HUES6 (cell line): ENCODE measurements at regions not wholly inside any gene's neighbourhood (a gene's known extent, or its start where the extent isn't known, plus 50 kb on each side); places are given as distances from the start of the nearest gene placed in this dataset.

ENCODE experiments used
- H3K27ac ChIP-seq: 2 replicates; pipeline ENCODE4 v1.7.0; 2013; ENCODE audit warnings: low read depth, mild to moderate bottlenecking, low read length, inconsistent platforms
- H3K27me3 ChIP-seq: 2 replicates; pipeline ENCODE4 v1.6.1; 2013; ENCODE audit warnings: low read length; ENCODE audit not compliant: control insufficient read depth, insufficient read depth
- H3K36me3 ChIP-seq: 2 replicates; pipeline ENCODE4 v1.6.1; 2013; ENCODE audit warnings: low read length; ENCODE audit not compliant: control insufficient read depth, insufficient read depth
- H3K4me1 ChIP-seq: 2 replicates; pipeline ENCODE4 v1.6.1; 2013; ENCODE audit warnings: low read length; ENCODE audit not compliant: control insufficient read depth, insufficient read depth
- H3K4me3 ChIP-seq: 2 replicates; pipeline ENCODE4 v1.5.1; 2013; ENCODE audit warnings: low read depth, low read length
- H3K9ac ChIP-seq: one replicate; pipeline ENCODE4 v1.6.1; 2013; ENCODE audit warnings: mild to moderate bottlenecking, low read length
- H3K9me3 ChIP-seq: 2 replicates; pipeline ENCODE4 v1.6.1; 2013; ENCODE audit warnings: low read depth, low read length; ENCODE audit not compliant: control insufficient read depth, insufficient read depth

DNA sequence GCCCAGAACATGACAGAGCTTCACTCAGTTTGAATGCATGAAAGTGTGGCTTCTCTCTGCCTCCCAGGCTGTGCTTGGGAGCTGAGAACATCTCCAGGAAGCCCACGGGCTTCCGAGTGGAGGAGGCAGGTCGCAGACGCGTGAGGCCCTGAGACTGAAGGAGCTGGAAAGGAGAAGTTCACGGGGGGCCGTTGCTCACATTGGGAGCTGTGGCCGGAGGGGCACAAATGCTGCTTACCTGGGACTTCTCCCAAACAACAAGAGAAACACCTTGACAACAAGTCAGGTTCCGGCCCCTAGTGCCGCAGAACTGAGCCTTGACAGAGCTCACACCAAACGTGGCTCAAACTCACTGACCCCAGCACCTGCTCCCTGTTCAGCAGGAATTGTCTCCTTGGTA is 207.0 kb downstream of the BRD1 start:
- no peaks in the 10 kb centered on the region; the same call in 1 of the 2 replicates for H3K27me3 ChIP-seq
- no peak overlapping the region for H3K9ac ChIP-seq
- no peak overlapping the region for H3K27ac ChIP-seq
- no peaks in the 10 kb centered on the region for H3K36me3 ChIP-seq
- H3K9me3 ChIP-seq, result no peaks in the 10 kb centered on the region
- H3K4me3 ChIP-seq, result no peak overlapping the region
- no peaks in the 10 kb centered on the region for H3K4me1 ChIP-seq

GRCh38 chr22:49620003-49620556 is 207.6 kb downstream of the BRD1 start:
- no peak overlapping the region for H3K4me3 ChIP-seq
- H3K9me3 ChIP-seq, result 0 out of 2 replicates have a peak, but pooled peaks cover 4% of the 10 kb centered on the region
- H3K27me3 ChIP-seq, result no peaks in the 10 kb centered on the region; the same call in 1 of the 2 replicates
- H3K27ac ChIP-seq, result no peak overlapping the region
- H3K36me3 ChIP-seq, result no peaks in the 10 kb centered on the region
- no peaks in the 10 kb centered on the region for H3K4me1 ChIP-seq
- H3K9ac ChIP-seq, result no peak overlapping the region

GRCh38 chr22:49619301-49619700 is 208.4 kb downstream of the BRD1 start:
- Histone ChIP-seq H3K4me3 (no peak overlapping the region), H3K27ac (no peak overlapping the region), H3K27me3 (no peaks in the 10 kb centered on the region; the same call in 1 of the 2 replicates), H3K4me1 (no peaks in the 10 kb centered on the region), H3K9me3 (0 out of 2 replicates have a peak, but pooled peaks cover 4% of the 10 kb centered on the region), H3K9ac (no peak overlapping the region), H3K36me3 (no peaks in the 10 kb centered on the region)

DNA sequence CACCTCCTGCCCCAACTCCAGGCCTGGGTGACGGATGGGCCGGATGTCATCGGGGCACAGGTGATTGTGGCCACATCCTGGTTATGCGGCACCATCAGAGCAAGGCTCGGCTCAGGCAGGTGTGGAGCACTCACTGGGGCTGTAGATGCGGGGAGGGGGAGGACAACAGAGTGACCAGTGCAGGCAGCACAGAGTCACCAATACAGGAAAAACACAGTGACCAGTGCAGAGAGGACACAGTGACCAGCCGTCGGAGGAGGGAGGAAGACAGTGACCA is 209.1 kb downstream of the BRD1 start:
- Histone ChIP-seq H3K4me1 (no peaks in the 10 kb centered on the region), H3K9me3 (0 out of 2 replicates have a peak, but pooled peaks cover 4% of the 10 kb centered on the region), H3K36me3 (no peaks in the 10 kb centered on the region), H3K27me3 (no peaks in the 10 kb centered on the region; the same call in 1 of the 2 replicates), H3K4me3 (no peak overlapping the region), H3K27ac (no peak overlapping the region), H3K9ac (no peak overlapping the region)

- no peaks in the 10 kb centered on the region; the same call in 1 of the 2 replicates for H3K27me3 ChIP-seq
- H3K4me1 ChIP-seq, result no peaks in the 10 kb centered on the region
- H3K36me3 ChIP-seq, result no peaks in the 10 kb centered on the region
- no peak overlapping the region for H3K9ac ChIP-seq
- 0 out of 2 replicates have a peak, but pooled peaks cover 4% of the 10 kb centered on the region for H3K9me3 ChIP-seq
- H3K27ac ChIP-seq, result no peak overlapping the region
- no peak overlapping the region for H3K4me3 ChIP-seq
Observed at GRCh38 chr22:49617866-49618676, 209.6 kb downstream of the BRD1 start.

- Histone ChIP-seq H3K27ac (no peak overlapping the region), H3K27me3 (no peaks in the 10 kb centered on the region; the same call in 1 of the 2 replicates), H3K9me3 (0 out of 2 replicates have a peak, but pooled peaks cover 4% of the 10 kb centered on the region), H3K4me3 (no peak overlapping the region), H3K36me3 (no peaks in the 10 kb centered on the region), H3K4me1 (no peaks in the 10 kb centered on the region), H3K9ac (no peak overlapping the region)
Observed at GRCh38 chr22:49617264-49617663, 210.4 kb downstream of the BRD1 start.

DNA sequence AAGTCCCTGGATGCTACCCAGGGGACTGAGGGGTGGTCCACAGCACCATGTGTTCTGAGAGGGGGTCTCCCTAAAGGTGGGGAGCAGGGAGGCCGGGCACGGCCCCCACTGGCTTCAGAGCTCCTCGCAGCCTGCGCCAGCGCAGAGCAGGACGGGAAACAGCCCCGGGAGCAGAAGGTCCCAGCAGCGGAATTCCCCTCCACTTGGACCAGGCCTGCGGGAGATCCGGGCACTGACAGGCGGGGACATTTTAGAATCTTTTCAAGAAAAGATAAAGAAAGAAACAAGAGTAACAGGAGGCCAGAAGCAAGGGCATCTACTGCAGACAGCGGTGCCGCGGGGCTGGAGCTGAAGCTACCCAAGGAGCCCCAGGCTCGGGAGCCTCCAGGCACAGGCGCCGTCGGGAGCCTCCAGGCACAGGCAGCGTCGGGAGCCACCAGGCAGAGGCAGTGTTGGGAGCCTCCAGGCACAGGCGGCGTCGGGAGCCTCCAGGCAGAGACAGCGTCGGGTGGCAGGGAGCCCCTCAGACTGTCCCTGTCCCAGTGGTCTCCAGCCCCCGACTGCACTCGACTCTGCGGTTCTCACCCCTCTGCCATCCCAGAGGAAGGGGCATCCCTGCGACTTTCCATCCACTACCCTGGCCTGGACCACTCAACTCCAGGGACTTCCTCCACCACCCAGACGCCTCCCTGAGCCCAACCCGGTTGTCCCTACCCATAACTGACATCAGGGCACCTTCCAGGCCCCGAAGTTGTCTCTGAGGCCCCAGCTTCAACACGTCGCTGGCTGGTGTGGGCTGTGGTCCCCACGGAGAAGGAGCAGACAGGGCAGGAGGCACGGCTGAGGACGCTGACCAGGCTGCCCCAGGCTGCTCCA is 211.1 kb downstream of the BRD1 start:
- Histone ChIP-seq H3K4me3 (no peak overlapping the region), H3K9me3 (0 out of 2 replicates have a peak, but pooled peaks cover 4% of the 10 kb centered on the region), H3K27ac (no peak overlapping the region), H3K9ac (no peak overlapping the region), H3K36me3 (no peaks in the 10 kb centered on the region), H3K4me1 (no peaks in the 10 kb centered on the region), H3K27me3 (no peaks in the 10 kb centered on the region; the same call in 1 of the 2 replicates)

GRCh38 chr22:49614966-49615965 is 212.4 kb downstream of the BRD1 start:
- Histone ChIP-seq H3K4me3 (no peak overlapping the region), H3K27ac (no peak overlapping the region), H3K4me1 (no peaks in the 10 kb centered on the region), H3K9me3 (peaks cover 6% of the 10 kb centered on the region; the same call in 1 of the 2 replicates), H3K27me3 (no peaks in the 10 kb centered on the region), H3K9ac (no peak overlapping the region), H3K36me3 (no peaks in the 10 kb centered on the region)

DNA sequence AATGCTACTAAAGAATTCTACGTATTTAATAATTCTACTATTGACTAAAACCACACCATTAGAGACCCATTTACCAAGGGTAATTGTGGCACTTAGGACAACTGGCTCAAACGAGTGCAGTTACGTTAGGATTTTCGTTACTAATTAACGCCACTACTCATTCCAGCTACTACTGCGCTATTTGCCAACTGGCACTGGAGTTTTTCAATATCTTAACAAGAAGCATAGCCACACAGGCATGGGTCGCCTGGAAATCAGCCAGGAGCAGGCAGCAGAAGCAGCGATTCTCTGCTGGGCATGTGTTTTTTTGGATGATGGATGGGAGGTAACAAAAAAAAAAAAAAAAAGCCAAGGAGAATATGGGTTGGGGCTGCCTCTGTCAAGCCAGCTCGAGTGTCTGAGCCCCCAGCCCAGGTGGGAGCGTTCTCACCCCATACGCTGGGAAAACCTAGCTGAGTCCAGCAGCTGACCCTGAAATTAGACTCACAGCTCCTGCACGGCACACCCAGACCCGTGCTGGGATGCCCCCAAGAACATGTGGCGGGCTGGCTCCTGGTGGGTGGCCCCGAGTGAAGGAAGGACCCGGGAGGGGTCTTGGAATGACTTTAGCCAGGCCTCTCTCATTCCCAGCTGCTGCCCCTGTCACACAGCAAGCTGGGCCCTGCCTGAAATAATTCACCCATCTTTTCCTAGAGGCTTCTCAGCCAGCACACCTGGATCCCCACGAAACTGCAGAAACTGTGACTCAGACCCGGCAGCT is 214.0 kb downstream of the BRD1 start:
- H3K9me3 ChIP-seq, result peaks cover 6% of the 10 kb centered on the region; the same call in 1 of the 2 replicates
- H3K27ac ChIP-seq, result no peak overlapping the region
- no peaks in the 10 kb centered on the region for H3K36me3 ChIP-seq
- H3K27me3 ChIP-seq, result no peaks in the 10 kb centered on the region
- H3K9ac ChIP-seq, result no peak overlapping the region
- no peak overlapping the region for H3K4me3 ChIP-seq
- no peaks in the 10 kb centered on the region for H3K4me1 ChIP-seq
